Activated CD4-positive, alpha-beta T cell treated with anti-CD3 and anti-CD28 coated beads, Interleukin-2, amount 50 U/mL, for 48 hours (primary cell): ENCODE measurements at regions not wholly inside any gene's neighbourhood (a gene's known extent, or its start where the extent isn't known, plus 50 kb on each side); places are given as distances from the start of the nearest gene placed in this dataset.

Experiments
- DNase-seq, 2 experiments: peaks; one replicate each; pipeline ENCODE4 v3.0.0-alpha.2; 2020

GRCh38 chr2:74735009-74735408 lies 81.0 kb downstream of the SEMA4F start:
- no peak for DNase-seq

- DNase-seq, result no peak
These were observed 81.5 kb downstream of the SEMA4F start for GRCh38 chr2:74735564-74735963.

GRCh38 chr2:74736589-74736988 lies 82.5 kb downstream of the SEMA4F start:
- no peak for DNase-seq

- no peak for DNase-seq
These were observed 84.5 kb downstream of the SEMA4F start for GRCh38 chr2:74738586-74738985.

GRCh38 chr2:74739129-74739528 lies 85.1 kb downstream of the SEMA4F start:
- no peak for DNase-seq

GRCh38 chr2:74739733-74740241 lies 85.7 kb downstream of the SEMA4F start:
- no peak for DNase-seq

GRCh38 chr2:74740395-74740740 lies 86.3 kb downstream of the SEMA4F start:
- no peak for DNase-seq

- no peak for DNase-seq
These were observed 86.8 kb downstream of the SEMA4F start for GRCh38 chr2:74740741-74741431.

- no peak for DNase-seq
These were observed 87.6 kb downstream of the SEMA4F start for GRCh38 chr2:74741629-74742028.

- DNase-seq, result no peak
These were observed 88.4 kb downstream of the SEMA4F start for GRCh38 chr2:74742471-74742870.

- DNase-seq, result no peak
These were observed 89.0 kb downstream of the SEMA4F start for GRCh38 chr2:74743039-74743438.

GRCh38 chr2:74743778-74744177 lies 89.7 kb downstream of the SEMA4F start:
- DNase-seq, result no peak

- no peak for DNase-seq
These were observed 89.0 kb upstream of the HK2 start for GRCh38 chr2:74744731-74745515.

- no peak for DNase-seq
These were observed 88.2 kb upstream of the HK2 start for GRCh38 chr2:74745766-74746165.

GRCh38 chr2:74746480-74746879 lies 87.4 kb upstream of the HK2 start:
- DNase-seq, result no peak

GRCh38 chr2:74747411-74748080 lies 86.4 kb upstream of the HK2 start:
- DNase-seq, result no peak

GRCh38 chr2:74748665-74749064 lies 85.3 kb upstream of the HK2 start:
- DNase-seq, result no peak

- no peak for DNase-seq
These were observed 84.5 kb upstream of the HK2 start for GRCh38 chr2:74749432-74749831.

GRCh38 chr2:74751981-74752851 lies 81.7 kb upstream of the HK2 start:
- DNase-seq, result no peak

- no peak for DNase-seq
These were observed 78.5 kb upstream of the HK2 start for GRCh38 chr2:74755386-74755785.

- DNase-seq, result no peak
These were observed 77.5 kb upstream of the HK2 start for GRCh38 chr2:74756356-74756890.

- DNase-seq, result no peak
These were observed 73.9 kb upstream of the HK2 start for GRCh38 chr2:74759986-74760385.
